Common myeloid progenitor, CD34-positive (primary cell): ENCODE measurements at regions not wholly inside any gene's neighbourhood (a gene's known extent, or its start where the extent isn't known, plus 50 kb on each side); places are given as distances from the start of the nearest gene placed in this dataset.
"Not testable (repeated sequence)": the region's sequence is repeated elsewhere in the genome, so short reads cannot be mapped to it uniquely, and the experiment has no call there.

ENCODE experiments used
- CTCF ChIA-PET: fragments of 350-600 bp; sonication (Branson Sonifier 250); formaldehyde crosslinking; loops from one replicate; lab custom pipeline; 2021; ENCODE audit warnings: antibody characterized with exemption; lab: Charles Lee
- POLR2A ChIA-PET: fragments of 350-600 bp; sonication (Branson Sonifier 250); formaldehyde crosslinking; loops from one replicate; lab custom pipeline; 2021; ENCODE audit warnings: antibody characterized with exemption; lab: Charles Lee
- DNase-seq, 3 donors: peaks; one replicate each; pipeline versions ENCODE4 v3.0.0 to v3.0.0-alpha.2; 2013
- H3K27ac ChIP-seq, 2 experiments: 1 replicate in 1 of 2; 2 replicates in 1 of 2; pipeline ENCODE4 v1.7.0; 2013; ENCODE audit warnings: inconsistent platforms in 2 of 2, low read length in 2 of 2, mild to moderate bottlenecking in 2 of 2, low read depth in 1 of 2, moderate library complexity in 1 of 2; ENCODE audit not compliant: severe bottlenecking in 2 of 2, insufficient read depth in 1 of 2, poor library complexity in 1 of 2
- H3K27me3 ChIP-seq, 5 experiments: replicated peaks in 2 of 5; 1 replicate in 3 of 5; 2 replicates in 2 of 5; pipeline versions ENCODE4 v1.6.1 to v1.7.0; 2013; ENCODE audit warnings: low read length in 4 of 5, mild to moderate bottlenecking in 2 of 5, moderate library complexity in 2 of 5, inconsistent platforms in 1 of 5; ENCODE audit not compliant: insufficient read depth in 5 of 5, control insufficient read depth in 4 of 5
- H3K36me3 ChIP-seq, 4 experiments: 1 replicate in 2 of 4; 2 replicates in 2 of 4; pipeline versions ENCODE4 v1.6.1 to v1.7.0; 2013; ENCODE audit warnings: low read length in 3 of 4, control low read depth in 1 of 4, mild to moderate bottlenecking in 1 of 4; ENCODE audit not compliant: control insufficient read depth in 4 of 4, insufficient read depth in 4 of 4
- H3K4me1 ChIP-seq, 4 experiments: 1 replicate in 3 of 4; 2 replicates in 1 of 4; pipeline versions ENCODE4 v1.6.1 to v1.7.1; 2013; ENCODE audit warnings: low read length in 3 of 4, mild to moderate bottlenecking in 3 of 4, control low read depth in 1 of 4, inconsistent platforms in 1 of 4, moderate library complexity in 1 of 4; ENCODE audit not compliant: control insufficient read depth in 4 of 4, insufficient read depth in 4 of 4; ENCODE audit errors: control extremely low read depth in 1 of 4
- H3K4me3 ChIP-seq, 7 experiments: 1 replicate in 4 of 7; 2 replicates in 3 of 7; pipeline versions ENCODE4 v1.5.1 to v1.7.0; 2013; ENCODE audit warnings: mild to moderate bottlenecking in 7 of 7, low read length in 6 of 7, moderate library complexity in 6 of 7, inconsistent platforms in 2 of 7, low read depth in 2 of 7, control low read depth in 1 of 7; ENCODE audit not compliant: insufficient read depth in 4 of 7, control insufficient read depth in 1 of 7; ENCODE audit errors: extremely low read depth in 1 of 7
- H3K9me3 ChIP-seq, 5 experiments: 1 replicate in 4 of 5; 2 replicates in 1 of 5; pipeline versions ENCODE4 v1.6.1 to v1.7.1; 2013; ENCODE audit warnings: low read length in 4 of 5, mild to moderate bottlenecking in 2 of 5, inconsistent platforms in 1 of 5, low read depth in 1 of 5, moderate library complexity in 1 of 5; ENCODE audit not compliant: control insufficient read depth in 4 of 5, insufficient read depth in 2 of 5; ENCODE audit errors: control extremely low read depth in 1 of 5
- WGBS: methylation state at CpG from one replicate; pipeline ENCODE4 v1.1.5; 2013; ENCODE audit not compliant: insufficient coverage; 5-methylcytosine and 5-hydroxymethylcytosine counted together

- H3K36me3 ChIP-seq, H3K27ac ChIP-seq, H3K9me3 ChIP-seq, H3K4me3 ChIP-seq, POLR2A ChIA-PET, CTCF ChIA-PET, H3K4me1 ChIP-seq, H3K27me3 ChIP-seq, DNase-seq: not testable (repeated sequence)
- no CpG with 5 or more reads among the region's 3 CpGs for WGBS
Measured at GRCh38 chr4:134483514-134483913, 281.9 kb upstream of the PABPC4L start.

DNA sequence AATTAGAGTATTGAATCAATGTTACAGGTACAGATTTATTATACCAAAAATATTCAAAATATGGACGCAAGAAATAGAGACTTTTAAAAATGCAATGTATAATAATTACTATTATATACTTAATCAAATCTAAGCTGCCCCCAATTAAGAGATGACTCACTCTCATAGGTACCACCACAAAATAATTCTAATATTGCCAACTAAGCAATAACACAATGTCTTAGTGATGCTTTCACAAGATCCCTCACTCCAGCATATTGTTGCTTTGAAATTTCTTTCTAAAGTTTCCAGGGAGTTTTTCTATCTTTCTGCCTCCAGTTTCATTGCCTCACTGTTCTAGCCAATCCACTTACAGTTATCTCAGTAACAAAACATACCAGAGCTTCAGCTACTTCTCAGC lies 270.0 kb upstream of the PABPC4L start:
- ChIA-PET POLR2A (no interaction called here), CTCF (no interaction called here)
- no peaks in the 10 kb centered on the region for H3K36me3 ChIP-seq
- H3K4me3 ChIP-seq = no peak overlapping the region
- no peaks in the 10 kb centered on the region for H3K4me1 ChIP-seq
- no peaks in the 10 kb centered on the region for H3K27me3 ChIP-seq
- no peak overlapping the region for H3K27ac ChIP-seq
- WGBS = no CpG with 5 or more reads among the region's 1 CpG
- H3K9me3 ChIP-seq = no peaks in the 10 kb centered on the region
- no peak for DNase-seq

GRCh38 chr4:134470544-134470943 lies 269.0 kb upstream of the PABPC4L start:
- DNase-seq = peak in 2 of 3 donors; percentile 14
- CTCF ChIA-PET = no interaction called here
- Histone ChIP-seq H3K36me3 (no peaks in the 10 kb centered on the region), H3K27ac (no peak overlapping the region), H3K4me3 (no peak overlapping the region), H3K9me3 (no peaks in the 10 kb centered on the region), H3K27me3 (no peaks in the 10 kb centered on the region), H3K4me1 (no peaks in the 10 kb centered on the region)
- 7% methylated on average over 2 of the region's 2 CpGs for WGBS
- POLR2A ChIA-PET = no interaction called here

DNA sequence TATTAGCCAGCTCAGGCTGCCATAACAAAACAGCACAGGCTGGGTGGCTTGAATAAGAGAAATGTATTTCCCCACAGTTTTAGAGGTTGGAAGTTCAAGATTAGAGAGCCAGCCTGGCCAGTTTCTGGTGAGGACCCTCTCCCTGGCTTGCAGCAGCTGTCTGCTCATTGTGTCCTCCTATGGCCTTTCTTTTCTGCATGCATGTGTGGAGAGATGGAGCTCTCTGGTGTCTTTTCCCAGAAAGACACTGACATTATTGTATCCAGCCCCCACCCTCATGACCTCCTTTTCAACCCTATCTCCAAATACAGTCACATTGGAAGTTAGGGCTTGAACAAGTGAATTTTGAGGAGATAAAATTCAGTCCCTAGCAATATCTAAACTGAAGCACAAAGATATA lies 263.8 kb upstream of the PABPC4L start:
- H3K4me3 ChIP-seq = no peak overlapping the region
- ChIA-PET CTCF (no interaction called here), POLR2A (no interaction called here)
- H3K36me3 ChIP-seq = no peaks in the 10 kb centered on the region
- DNase-seq = no peak
- no peaks in the 10 kb centered on the region for H3K9me3 ChIP-seq
- no peaks in the 10 kb centered on the region for H3K27me3 ChIP-seq
- no peaks in the 10 kb centered on the region for H3K4me1 ChIP-seq
- H3K27ac ChIP-seq = no peak overlapping the region

DNA sequence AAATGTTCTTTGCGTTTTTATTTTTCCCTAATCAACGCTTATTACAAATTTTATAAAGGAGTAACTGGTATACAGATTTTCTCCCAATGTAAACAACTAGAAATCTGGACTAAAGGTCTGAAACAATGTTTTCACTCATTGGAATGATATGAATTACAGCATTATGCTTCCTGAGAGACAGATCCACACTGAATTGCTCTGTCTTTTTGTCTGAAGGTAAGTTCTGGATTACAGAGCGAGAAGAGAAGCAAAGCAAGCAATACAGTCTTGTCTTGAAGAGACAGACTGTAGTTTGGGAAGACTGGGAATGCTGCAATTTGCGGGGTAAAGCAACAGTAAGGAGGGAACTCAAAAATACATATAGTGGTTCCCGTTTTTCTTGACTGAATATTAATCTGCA lies 262.2 kb upstream of the PABPC4L start:
- no peak for DNase-seq
- WGBS = 84% methylated on average over 2 of the region's 5 CpGs
- CTCF ChIA-PET = no interaction called here

GRCh38 chr4:134426821-134427220 lies 225.2 kb upstream of the PABPC4L start:
- no CpG with 5 or more reads among the region's 1 CpG for WGBS
- CTCF ChIA-PET = no interaction called here
- H3K9me3 ChIP-seq = no peaks in the 10 kb centered on the region
- H3K36me3 ChIP-seq = no peaks in the 10 kb centered on the region
- no peak overlapping the region for H3K27ac ChIP-seq
- no peak for DNase-seq
- POLR2A ChIA-PET = no interaction called here
- no peaks in the 10 kb centered on the region for H3K4me1 ChIP-seq
- H3K4me3 ChIP-seq = no peak overlapping the region
- H3K27me3 ChIP-seq = no peaks in the 10 kb centered on the region

More for the DNA sequence above, 262.2 kb upstream of the PABPC4L start:
- no peak overlapping the region for H3K27ac ChIP-seq
- no peaks in the 10 kb centered on the region for H3K9me3 ChIP-seq
- POLR2A ChIA-PET = no interaction called here
- no peaks in the 10 kb centered on the region for H3K36me3 ChIP-seq
- no peak overlapping the region for H3K4me3 ChIP-seq
- H3K4me1 ChIP-seq = no peaks in the 10 kb centered on the region
- H3K27me3 ChIP-seq = no peaks in the 10 kb centered on the region

GRCh38 chr4:134425756-134426155 lies 224.2 kb upstream of the PABPC4L start:
- no CpG with 5 or more reads among the region's 3 CpGs for WGBS
- POLR2A ChIA-PET = no interaction called here
- no peaks in the 10 kb centered on the region for H3K4me1 ChIP-seq
- no peak for DNase-seq
- CTCF ChIA-PET = no interaction called here
- H3K9me3 ChIP-seq = no peaks in the 10 kb centered on the region
- H3K4me3 ChIP-seq = no peak overlapping the region
- no peaks in the 10 kb centered on the region for H3K27me3 ChIP-seq
- H3K36me3 ChIP-seq = no peaks in the 10 kb centered on the region
- H3K27ac ChIP-seq = no peak overlapping the region
